HEK293 (cell line): ENCODE measurements at regions not wholly inside any gene's neighbourhood (a gene's known extent, or its start where the extent isn't known, plus 50 kb on each side); places are given as distances from the start of the nearest gene placed in this dataset.

Experiments
- CTCF ChIA-PET: fragments of 350-600 bp; formaldehyde crosslinking; extraction: SDS; loops from one replicate; lab custom pipeline; 2021; ENCODE audit warnings: antibody characterized with exemption; lab: Yijun Ruan, JAX
- POLR2A ChIA-PET: fragments of 300-600 bp; formaldehyde crosslinking; extraction: SDS; loops from one replicate; lab custom pipeline; 2020; ENCODE audit warnings: antibody characterized with exemption, inconsistent platforms; lab: Yijun Ruan, JAX
- H3K27ac ChIP-seq: fragments of 200-500 bp; sonication (Bioruptor generic); 2 replicates; pipeline ENCODE4 v1.5.1; 2014; ENCODE audit warnings: low read depth, low read length, control low read depth, inconsistent platforms; ENCODE audit errors: extremely low read depth
- H3K36me3 ChIP-seq, 2 experiments: fragments of 200-500 bp in 1 of 2; sonication (Bioruptor generic) in 1 of 2; 1 replicate in 1 of 2; 2 replicates in 1 of 2; pipeline ENCODE4 v1.5.1; 2014 to 2017; ENCODE audit warnings: inconsistent platforms in 2 of 2, low read length in 2 of 2; ENCODE audit not compliant: control insufficient read depth in 2 of 2, insufficient read depth in 1 of 2
- H3K4me1 ChIP-seq: fragments of 200-500 bp; sonication (Bioruptor generic); 2 replicates; pipeline ENCODE4 v1.5.1; 2014; ENCODE audit warnings: mild to moderate bottlenecking, low read length, inconsistent platforms; ENCODE audit not compliant: control insufficient read depth, insufficient read depth
- H3K4me3 ChIP-seq: 2 replicates; pipeline ENCODE4 v1.5.1; 2011; ENCODE audit warnings: low read depth, mild to moderate bottlenecking, control low read depth, low read length, moderate library complexity
- H3K9me3 ChIP-seq: fragments of 200-500 bp; sonication (Bioruptor generic); 2 replicates; pipeline ENCODE4 v1.5.1; 2014; ENCODE audit warnings: low read depth, low read length, inconsistent platforms; ENCODE audit not compliant: control insufficient read depth, insufficient read depth
- BCL6B ChIP-seq: fragments of 450-650 bp; formaldehyde crosslinking; IDR thresholded peaks from 2 replicates; pipeline ENCODE4 v1.5.1; 2017; ENCODE audit warnings: missing biosample characterization, missing genetic modification characterization
- PRDM10 ChIP-seq: fragments of 450-650 bp; formaldehyde crosslinking; IDR thresholded peaks from 2 replicates; pipeline ENCODE4 v1.5.1; 2016; ENCODE audit warnings: missing biosample characterization, missing genetic modification characterization
- SCRT2 ChIP-seq: fragments of 450-650 bp; formaldehyde crosslinking; IDR thresholded peaks from 2 replicates; pipeline ENCODE4 v1.5.1; 2016; ENCODE audit warnings: missing biosample characterization, missing genetic modification characterization
- ZNF354C ChIP-seq: fragments of 450-650 bp; formaldehyde crosslinking; IDR thresholded peaks from 2 replicates; pipeline ENCODE4 v1.5.1; 2016; ENCODE audit warnings: missing biosample characterization, missing genetic modification characterization, low read depth, borderline replicate concordance
- ZNF394 ChIP-seq: fragments of 450-650 bp; formaldehyde crosslinking; IDR thresholded peaks from 2 replicates; pipeline ENCODE4 v1.5.1; 2016; ENCODE audit warnings: missing biosample characterization, missing genetic modification characterization, mild to moderate bottlenecking, moderate library complexity, borderline replicate concordance
- ZNF747 ChIP-seq: fragments of 450-650 bp; formaldehyde crosslinking; IDR thresholded peaks from 2 replicates; pipeline ENCODE4 v1.5.1; 2016; ENCODE audit warnings: missing biosample characterization, missing genetic modification characterization
- ZNF837 ChIP-seq: fragments of 450-650 bp; formaldehyde crosslinking; IDR thresholded peaks from 2 replicates; pipeline ENCODE4 v1.5.1; 2016; ENCODE audit warnings: missing biosample characterization, missing genetic modification characterization

- TF ChIP-seq PRDM10 (tag by site-specific recombination) (no peak), BCL6B (tag by site-specific recombination) (no peak), ZNF394 (tag by site-specific recombination) (no peak)
Observed at GRCh38 chr5:134462761-134463160, 51.1 kb upstream of the CDKN2AIPNL start (continued).

GRCh38 chr5:134462047-134462575 lies 50.4 kb upstream of the CDKN2AIPNL start:
- CTCF ChIA-PET: interaction anchor here (0.7 to 1.3 kb wide), 4 partner anchors 9 to 125 kb away, joined by 3 to 4 read pairs (median 4); partner anchors contain the start of gene CDKN2AIPNL
- H3K27ac ChIP-seq: no peak overlapping the region
- H3K36me3 ChIP-seq: no peaks in the 10 kb centered on the region
- H3K4me3 ChIP-seq: no peak overlapping the region
- peak; percentile 49; the same call in 1 of the 2 replicates for TF ChIP-seq SCRT2 (tag by site-specific recombination)
- TF ChIP-seq ZNF747 (tag by site-specific recombination): no peak
- TF ChIP-seq ZNF354C (tag by site-specific recombination): no peak
- no peak for TF ChIP-seq ZNF837 (tag by site-specific recombination)
- TF ChIP-seq, all 188 proteins: peak for 1
- H3K9me3 ChIP-seq: no peaks in the 10 kb centered on the region
- H3K4me1 ChIP-seq: peaks cover 5% of the 10 kb centered on the region
- POLR2A ChIA-PET: interaction anchor here (1.0 kb wide), 1 partner anchor 14 kb away, joined by 3 read pairs; no protein-coding TSS in a partner anchor
